Stimulated activated CD8-positive, alpha-beta memory T cell treated with anti-CD3 and anti-CD28 coated beads, Interleukin-4, amount 100 ng/mL, for 4 hours (primary cell): ENCODE measurements at regions not wholly inside any gene's neighbourhood (a gene's known extent, or its start where the extent isn't known, plus 50 kb on each side); places are given as distances from the start of the nearest gene placed in this dataset.
"Not testable (repeated sequence)": the region's sequence is repeated elsewhere in the genome, so short reads cannot be mapped to it uniquely, and the experiment has no call there.

ENCODE experiments used
- DNase-seq, 2 donors: peaks; one replicate each; pipeline ENCODE4 v3.0.0-alpha.2; 2020; ENCODE audit warnings: low read depth in 2 of 2, low spot score in 1 of 2

DNA sequence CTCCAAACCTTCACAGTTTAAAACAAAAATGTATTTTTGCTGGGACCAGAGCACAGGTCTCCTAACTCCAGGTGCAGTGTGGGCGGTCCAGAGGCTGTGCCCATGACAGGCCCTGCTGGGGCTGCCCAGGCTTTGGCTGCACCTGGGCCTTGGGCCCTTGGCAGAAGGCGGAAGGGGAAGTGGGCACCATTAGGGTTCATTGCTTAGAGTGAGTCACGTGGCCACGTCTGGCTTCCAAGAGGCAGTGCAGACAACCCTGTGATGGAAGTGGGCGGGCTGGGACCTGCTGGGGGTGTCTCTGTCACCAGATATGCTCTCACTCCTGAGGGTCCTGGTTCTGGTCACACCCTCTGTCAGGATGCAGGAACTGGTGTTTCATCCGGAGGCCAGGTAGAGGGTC lies 302.2 kb downstream of the QKI start:
- DNase-seq: no peak

DNA sequence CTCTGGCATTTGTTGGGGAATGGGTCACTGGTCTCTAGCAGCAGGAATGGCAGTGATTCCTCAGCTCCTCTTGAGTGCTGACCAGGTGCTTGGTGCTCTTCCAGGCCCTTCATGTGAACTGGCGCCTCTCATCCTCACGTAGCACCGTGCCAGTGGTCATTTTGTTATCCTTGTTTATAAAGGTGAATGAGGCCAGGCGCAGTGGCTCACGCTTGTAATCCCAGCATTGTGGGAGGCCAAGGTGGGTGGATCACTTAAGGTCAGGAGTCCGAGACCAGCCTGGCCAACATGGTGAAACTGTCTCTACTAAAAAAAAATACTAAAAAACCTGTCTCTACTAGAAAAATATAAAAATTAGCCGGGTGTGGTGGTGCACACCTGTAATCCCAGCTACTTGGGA lies 301.3 kb downstream of the QKI start:
- DNase-seq: no peak

DNA sequence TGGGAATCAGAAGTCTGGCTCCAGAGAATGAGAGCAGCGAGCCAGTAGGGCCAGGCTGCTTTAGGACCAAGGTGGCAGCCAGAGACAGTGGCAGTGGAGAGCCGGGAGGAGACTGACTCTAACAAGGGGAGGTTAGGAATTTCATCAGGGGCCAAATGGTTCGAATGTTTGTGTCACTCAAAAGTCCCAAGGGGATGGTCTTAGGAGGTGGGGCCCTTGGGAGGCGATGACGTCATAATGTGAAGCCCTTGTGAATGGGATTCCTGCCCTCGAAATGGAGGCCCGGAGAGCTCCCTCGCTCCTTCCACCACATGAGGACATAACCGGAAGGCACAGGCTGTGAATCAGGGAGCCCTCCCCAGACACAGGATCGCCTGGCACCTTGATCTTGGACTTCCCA lies 299.7 kb downstream of the QKI start:
- DNase-seq: no peak

DNA sequence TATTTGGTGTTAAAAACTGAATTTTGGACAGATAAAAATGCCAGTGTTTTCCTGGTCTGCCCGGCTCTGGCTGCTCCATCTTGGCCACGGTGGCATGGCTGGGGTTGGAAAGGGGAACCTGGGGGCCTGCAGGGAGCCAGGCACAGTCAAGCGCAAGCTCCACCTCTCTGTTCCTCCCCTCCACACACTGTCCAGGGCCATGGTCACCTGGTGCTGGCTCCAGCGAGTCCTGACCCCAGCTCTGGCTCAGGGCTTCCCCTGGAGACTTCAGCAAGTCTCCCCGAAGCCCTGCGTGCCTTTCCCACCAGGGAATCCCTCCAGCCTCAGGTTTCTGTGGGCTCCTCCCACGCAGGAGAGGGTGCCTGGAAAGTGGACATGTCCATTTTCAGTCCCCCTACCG lies 298.5 kb downstream of the QKI start:
- no peak for DNase-seq

DNA sequence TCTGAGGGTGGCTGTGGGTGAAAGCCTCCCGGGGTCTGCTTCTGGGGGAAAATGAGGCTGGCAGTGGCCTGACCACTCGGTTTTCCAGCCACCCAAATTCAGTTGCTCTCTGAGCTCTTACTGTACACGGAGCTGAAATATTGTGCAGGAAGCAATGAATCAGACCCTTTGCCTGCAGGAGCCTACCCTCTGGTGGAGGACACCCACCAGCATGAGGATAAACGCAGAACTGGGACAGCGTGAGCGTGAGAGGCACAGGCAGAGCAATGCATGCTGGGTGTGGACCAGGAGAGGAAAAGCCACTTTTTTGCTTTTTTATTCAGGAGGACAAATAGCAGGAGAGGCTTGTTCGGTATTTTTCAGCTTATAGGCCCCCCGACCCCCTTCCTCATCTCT lies 298.0 kb downstream of the QKI start:
- DNase-seq: no peak

DNA sequence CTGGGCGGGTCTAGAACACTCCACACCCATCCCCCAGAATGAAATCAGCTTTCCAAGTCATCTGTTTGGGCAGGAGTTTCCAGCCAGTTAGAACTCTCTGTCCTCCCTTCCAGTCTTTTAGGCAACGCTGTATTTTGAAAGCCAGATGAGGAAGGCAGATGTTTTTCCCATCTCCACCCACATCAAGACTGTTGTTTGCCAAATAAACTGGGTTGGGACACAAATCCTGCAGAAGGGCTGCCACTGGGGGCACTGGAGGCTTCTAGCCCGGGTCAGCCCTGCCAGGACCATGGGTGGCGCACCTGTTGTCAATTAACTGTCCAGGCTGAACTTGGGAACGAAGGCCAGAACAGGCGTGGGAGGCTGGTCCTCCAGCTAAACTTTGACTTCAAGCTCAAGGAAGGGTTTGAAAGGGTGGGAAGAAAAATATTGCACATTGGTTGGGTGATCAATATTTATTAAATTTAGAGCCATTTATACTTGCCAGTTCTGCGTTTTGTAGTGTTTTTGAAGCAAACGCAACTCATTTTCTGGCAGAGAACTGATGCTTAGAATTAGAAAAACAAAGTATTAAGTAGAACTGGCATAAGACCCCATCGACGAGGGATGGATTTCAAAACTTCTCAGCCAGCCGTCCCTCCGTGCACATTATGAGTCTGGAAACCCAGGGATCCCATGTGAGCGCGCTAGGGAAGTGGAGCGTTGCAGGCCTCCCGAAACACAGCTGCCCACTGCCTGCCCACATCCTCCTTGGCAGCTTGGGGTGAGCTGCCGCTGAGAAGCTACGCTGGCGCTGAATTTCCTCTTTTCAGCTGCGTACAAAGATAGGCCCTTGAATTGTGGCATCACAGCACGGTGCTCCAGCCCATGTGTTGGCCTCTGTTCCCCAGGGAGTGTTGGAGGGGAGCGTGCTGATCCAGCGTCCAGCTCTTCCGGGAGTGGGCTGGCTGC lies 297.4 kb downstream of the QKI start:
- no peak for DNase-seq

DNA sequence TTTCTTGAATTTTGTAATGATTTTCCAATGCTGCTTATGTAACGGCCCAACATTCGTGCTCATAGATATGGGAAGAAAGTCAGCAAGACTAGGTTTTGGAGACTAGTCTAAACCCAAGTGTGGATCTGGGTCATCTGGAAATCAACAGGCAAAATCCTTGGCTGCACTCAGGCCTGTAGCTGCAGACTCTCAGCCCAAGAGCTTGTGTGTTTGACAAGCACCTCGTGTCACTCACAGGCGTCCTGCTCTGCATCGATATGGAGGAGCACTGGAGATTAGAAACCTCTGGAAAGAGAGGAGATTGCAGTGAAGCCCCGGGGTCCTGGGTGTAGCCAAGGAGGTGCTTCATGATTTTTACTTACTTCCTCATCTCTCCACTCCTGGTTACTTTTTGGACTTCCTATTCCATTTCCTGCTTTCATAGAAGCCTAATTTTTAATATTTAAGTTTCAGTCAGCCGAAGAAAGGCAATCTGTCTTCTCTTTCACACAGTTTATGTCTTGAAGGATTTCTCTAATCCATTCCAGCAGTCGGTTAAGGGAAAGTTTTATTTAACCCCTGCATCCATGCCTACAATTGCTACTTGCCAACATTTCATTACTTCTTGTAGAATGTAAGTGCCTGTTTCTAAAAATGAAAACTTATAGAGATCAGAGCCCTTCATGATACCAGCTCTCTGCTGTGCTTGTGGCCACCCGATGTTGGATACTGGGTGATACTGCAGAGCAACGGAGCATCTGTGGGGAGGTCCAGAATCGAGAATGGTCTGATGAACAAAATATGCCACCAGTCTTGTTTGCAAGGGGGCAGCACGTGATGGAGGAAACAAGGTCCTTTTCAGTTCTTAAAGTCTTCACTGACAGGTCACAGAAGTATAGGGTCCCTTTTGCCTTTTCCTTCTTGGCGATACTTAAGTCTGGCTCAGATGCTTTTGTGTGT lies 296.3 kb downstream of the QKI start:
- DNase-seq: no peak

DNA sequence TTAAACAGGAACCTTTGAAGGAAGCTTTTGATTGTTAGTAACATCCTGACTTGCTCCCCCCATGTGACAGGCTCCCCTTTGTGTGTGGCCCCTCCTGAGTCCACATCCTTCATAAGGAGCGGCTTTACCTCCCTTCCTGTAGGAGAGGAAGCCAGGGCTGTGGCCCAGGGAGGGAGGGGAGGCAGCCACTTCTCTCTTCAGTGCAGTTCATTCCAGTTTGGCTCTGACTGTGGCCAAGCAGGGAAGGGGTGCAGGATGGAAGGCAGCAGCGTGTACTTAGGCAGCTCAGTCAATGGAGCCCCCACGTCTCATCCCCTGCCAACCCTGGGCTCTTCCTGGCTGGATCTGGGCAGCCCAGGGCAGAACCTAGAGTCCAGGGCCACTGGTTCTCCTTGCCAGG lies 295.2 kb downstream of the QKI start:
- no peak for DNase-seq

DNA sequence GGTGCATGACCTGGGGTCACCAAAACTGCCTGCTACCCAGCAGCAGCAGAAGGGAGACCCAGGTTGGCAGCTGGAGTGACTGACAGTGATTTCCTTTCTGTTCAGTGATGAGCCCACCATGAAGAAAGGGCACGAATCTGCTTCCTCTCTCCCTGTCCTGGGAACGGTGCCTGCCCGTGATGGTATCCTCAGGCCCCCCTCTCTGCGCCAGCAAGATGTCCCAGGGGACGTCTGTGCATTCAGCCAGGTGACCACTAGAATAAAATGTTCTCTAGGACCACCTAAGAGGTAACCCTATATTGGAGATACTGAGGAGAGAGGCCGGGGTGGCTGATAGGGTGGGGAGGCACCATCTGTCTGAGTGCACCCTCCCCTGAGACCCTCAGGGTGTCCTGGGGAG lies 294.7 kb downstream of the QKI start:
- no peak for DNase-seq

DNA sequence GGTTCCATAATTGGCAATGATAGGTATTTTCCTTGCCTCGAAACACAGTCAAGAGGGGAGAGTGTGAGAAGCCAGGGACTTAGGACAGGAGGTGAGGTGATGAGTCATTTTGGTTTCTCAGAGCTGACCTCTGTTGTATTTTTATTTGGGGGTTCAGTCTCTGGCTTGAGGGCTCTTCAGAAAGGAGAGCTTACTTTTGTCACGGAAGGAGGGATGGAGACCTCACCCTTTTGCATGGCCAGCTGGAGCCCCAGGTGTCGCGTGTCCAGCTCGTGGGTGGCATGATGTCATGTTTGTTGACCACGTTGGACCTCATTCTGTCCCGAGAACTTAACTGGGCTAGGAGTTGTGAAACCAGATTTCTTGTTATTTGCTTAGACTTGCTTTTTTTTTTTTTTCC lies 293.9 kb downstream of the QKI start:
- no peak for DNase-seq

DNA sequence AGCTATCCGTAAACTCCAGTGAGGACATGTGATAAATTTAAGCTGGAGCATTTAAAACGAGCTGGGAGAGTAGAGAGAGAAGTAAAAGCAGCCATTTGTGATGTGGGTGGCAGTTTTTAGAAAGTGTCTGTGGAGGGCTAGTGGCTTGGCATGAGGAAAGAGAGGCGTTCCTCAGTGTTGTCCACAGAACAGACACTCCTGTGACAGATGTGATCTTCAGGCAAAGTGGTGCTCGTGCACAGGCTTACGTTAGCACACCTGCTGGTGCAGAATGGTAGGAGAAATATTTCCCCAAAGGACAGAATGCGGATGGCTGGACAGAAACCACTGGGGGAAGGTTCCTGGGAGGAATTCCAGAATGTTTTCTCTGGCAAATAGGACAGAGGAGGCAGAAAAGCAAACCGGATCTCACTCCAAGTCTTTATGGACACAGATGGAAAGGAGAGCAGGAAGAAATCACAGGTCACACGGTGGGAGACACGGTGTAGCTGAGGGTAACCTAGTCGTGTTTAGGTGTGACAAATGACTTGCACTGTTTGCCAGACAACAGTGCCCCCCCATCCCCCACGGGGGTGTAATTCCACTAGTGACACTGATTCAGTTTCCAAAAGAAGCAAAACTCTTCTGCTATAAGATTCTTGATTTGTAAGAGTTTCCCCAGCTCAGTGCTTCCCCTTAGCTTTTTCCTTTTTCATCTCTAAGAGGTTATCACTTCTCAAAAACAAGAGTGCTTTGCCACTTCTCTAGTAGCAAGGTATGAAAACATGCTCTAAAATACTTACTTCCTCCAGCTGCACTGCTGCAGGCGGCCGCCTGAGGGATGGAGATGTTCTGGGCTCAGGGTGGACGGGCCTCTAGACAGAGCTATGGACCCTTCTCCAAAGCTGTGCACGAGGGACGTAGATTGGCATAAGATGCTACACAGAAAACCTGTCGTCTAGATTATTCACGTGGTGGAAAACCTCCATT lies 293.2 kb downstream of the QKI start:
- no peak for DNase-seq

DNA sequence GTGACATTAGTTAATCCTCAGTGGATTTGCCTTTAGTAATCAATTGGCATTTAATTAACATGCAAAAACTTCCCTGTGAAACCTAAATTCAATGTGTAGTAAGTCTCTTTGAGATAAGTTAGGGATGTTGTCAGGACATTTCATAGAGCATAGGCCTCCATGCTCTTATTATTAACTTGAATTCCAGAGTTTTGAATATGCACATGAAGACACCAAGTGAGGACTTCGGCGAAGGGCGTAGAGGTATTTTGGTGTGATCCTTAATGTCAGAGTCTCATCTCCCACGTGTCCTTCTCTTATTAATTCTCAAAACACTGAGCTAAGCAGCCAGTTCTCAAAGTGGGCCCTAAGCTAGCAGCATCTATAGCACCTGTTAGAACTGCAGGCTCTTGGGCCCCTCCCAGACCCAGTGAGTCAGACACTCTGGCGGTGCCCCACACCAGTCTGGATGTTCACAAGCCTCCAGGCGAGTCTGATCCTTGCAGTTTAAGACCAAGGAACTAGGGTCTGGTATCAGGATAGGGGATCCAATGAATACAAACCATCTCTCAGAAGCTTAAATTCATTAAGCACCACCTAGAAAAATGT lies 292.1 kb downstream of the QKI start:
- no peak for DNase-seq

DNA sequence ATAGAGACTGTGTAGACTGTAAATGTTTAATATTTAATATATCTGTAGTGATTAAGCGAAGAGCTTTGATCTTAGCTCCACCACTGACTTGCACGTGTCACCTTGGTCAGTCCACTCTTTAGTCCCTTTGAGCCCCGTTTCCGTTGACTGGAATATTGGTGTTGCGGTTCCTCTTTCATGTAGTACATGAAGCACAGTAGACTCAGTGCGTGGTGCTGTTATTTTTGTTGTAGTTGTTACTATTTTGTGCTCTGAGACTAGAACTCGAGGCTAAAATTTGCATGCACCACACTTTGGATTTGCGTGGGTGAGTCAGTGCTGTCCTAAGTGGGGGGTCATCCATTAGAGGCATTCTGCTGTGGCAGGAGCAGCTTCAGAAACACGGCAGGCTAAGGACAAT lies 291.4 kb downstream of the QKI start:
- no peak for DNase-seq

DNA sequence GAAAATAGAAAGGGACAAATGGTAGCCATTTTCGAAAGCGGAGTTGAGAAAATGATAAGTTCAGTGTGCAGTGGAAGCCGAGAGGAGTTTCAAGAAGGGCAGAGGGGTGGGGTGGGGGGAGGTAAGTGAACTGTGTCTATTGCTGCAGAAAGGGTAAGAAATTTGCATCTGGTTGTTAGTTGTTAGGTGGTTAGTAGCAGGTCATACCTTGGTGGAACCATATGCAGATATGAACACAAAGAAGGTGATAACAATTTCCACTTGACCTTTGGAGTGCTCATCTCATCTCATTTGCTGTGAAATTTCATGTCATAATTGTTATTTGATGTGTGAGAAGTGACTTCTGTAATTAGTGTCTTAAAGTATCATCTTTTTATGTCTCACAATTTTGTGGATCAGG lies 288.2 kb downstream of the QKI start:
- no peak for DNase-seq

DNA sequence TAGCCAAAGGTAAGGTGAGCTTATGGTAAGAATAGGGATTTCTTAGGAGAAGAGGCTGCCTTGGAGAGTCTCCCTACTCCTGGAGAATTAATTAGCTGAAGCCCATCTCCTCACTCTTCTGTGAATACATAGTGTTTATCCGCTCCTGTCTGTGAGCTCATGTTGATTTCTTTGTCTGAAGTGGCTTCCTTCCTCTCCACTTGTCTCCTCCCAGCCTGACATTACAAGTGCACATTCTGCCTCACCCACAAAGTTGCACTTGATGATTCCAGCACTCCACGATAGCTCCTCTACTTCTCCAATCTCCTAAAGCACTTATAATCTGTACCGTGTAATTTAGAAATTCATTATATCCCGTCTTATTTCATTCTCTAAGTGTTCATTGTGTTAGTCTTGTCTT lies 287.2 kb downstream of the QKI start:
- no peak for DNase-seq

DNA sequence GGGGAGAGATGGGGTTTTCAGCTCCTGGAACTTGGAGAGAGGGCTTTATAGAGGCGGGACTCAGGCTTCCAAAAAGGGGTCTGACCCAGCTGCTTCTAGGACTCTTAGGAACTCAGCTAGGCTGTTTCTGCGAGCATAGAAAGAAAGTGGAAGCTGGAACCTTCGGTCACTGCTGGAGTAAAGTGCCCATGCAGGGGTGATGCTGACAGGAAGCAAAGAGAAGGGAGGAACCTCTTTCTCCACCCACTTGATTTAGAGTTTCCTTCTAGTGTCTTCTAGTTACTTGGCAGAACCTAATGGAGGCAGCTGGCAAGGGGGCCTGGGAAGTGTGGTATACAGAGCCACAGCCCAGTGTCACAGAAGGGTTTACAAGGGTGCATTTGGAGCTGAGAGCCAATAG lies 283.6 kb downstream of the QKI start:
- no peak for DNase-seq

DNA sequence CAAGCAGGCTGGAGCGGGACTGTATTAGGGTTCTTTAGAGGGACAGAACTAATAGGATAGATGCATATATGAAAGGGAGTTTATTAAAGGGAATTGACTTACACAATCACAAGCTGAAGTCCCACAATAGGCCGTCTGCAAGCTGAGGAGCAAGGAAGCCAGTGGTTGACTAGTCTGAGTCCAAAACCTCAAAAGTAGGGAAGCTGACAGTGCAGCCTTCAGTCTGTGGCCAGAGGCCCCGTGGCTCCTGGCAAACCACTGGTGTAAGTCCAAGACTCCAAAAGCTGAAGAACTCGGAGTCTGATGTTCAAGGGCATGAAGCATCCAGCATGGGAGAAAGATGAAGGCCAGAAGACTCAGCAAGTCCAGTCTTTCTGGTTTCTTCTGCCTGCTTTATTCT lies 281.8 kb downstream of the QKI start:
- not testable (repeated sequence) for DNase-seq

DNA sequence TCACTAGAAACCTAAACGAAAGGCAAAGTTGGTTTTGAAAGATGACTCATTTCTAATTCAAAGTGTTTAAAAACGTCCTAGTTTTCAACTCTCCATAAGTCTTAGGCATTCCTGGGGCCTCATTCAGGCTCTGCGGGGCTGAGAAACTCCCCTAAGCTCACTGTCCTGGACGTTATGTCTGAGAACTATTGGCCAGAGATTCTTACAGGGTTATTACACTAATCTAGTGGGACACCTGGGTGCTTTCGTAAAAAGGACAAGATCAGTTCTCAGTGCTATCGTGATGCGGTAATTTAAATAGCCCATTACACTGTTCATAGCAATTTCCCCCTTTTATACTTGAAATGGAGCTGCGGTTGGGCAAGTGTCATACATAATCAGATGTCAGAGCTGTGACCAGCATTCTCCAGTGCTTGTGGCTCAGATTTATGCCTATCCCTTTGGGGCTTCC lies 280.9 kb downstream of the QKI start:
- no peak for DNase-seq

DNA sequence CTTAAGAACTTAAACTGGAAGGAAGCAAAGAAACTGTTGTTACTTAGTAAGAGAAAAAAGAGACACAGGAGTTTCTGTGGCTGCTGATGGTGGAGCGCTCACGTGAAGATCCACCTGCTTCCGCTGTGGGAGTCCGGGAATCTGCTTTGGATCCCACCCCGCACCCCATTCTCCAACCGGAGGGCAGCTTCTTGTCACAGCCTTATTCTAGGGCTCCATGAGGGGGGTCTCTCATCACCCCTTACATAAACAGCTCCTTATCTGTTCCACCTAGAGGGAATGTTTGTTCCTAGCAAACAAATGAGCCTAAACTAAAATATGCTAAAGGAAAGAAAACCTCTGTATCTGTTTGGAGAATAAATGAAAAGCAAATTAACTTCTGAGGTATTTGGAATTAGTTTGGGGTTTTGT lies 280.5 kb downstream of the QKI start:
- DNase-seq: no peak

DNA sequence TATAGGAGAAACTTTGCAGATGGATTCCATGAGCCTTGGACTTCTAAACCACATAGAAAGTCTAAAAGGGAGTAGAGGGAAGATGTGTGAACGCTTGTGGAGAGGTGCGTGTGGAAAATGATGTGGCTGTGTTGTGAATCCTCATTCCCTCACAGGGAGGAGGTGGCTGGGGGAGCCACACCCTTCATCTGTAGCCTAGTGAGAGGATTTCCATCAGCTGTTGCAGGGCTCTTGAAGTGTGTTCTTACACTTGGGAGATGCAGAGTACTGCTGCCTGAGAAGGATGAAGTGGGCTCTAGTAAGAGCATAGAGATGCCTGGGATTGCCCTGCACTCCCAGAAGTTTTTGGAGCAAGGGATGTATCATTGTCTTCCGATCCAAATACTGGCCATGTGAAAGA lies 279.6 kb downstream of the QKI start:
- no peak for DNase-seq

DNA sequence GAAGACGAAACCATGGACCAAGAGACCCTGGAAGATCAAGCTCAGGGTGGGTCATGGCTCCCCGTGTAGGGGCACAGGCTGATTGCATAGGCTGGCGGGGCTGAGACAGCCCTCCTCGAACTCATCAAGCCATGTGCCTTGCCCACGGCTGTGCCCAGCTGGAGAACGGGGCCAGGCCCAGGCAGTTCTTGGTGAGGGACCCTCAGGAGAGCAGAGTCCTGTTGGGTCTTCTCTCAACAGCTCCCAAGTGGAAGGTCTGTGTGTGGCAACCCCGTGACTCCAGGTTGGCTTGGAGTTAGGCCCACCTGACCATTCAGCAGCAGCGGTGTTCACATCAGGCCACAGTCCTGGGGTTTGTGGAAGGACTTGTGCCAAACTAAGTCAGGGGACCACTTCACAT lies 276.5 kb downstream of the QKI start:
- DNase-seq: no peak
